ENCODE measurements at regions not wholly inside any gene's neighbourhood (a gene's known extent, or its start where the extent isn't known, plus 50 kb on each side); places are given as distances from the start of the nearest gene placed in this dataset.
A peak's percentile ranks its signal among the peaks of the same experiment; 100 is the strongest.

GRCh38 chr12:125386652-125387051, 321.4 kb downstream of the AACS start:
- DNase-seq: no peak
- no peak for TF ChIP-seq CTCF (IDR thresholded peaks at IDR 0.05; ENCODE audit: control extremely low read depth, extremely low read depth)
- no peak overlapping the region for H3K9ac ChIP-seq (ENCODE audit: insufficient read depth in 1 of 2, low read length in 2 of 2)
- ATAC-seq (ENCODE audit: insufficient read depth, low FRiP score): no peak
- no peaks in the 10 kb centered on the region for H3K36me3 ChIP-seq (ENCODE audit: control insufficient read depth in 4 of 4, insufficient read depth in 4 of 4, low read length in 4 of 4)
- H3K27me3 ChIP-seq (ENCODE audit: control insufficient read depth in 3 of 3, insufficient read depth in 3 of 3, low read length in 2 of 3): no peaks in the 10 kb centered on the region
- H3K4me1 ChIP-seq (ENCODE audit: control insufficient read depth in 5 of 5, insufficient read depth in 5 of 5, low read length in 5 of 5): no peaks in the 10 kb centered on the region
- H3K9me3 ChIP-seq (ENCODE audit: control insufficient read depth in 4 of 4, insufficient read depth in 3 of 4, low read length in 3 of 4): peaks cover 0 to 7% (median 0%) of the 10 kb centered on the region in 4 donors
- WGBS, 2 donors: 75 to 80% methylated on average over 1 of the region's 1 CpG
- H3K27ac ChIP-seq (ENCODE audit: low read depth in 1 of 2, low read length in 1 of 2): no peak overlapping the region
- H3K4me3 ChIP-seq: no peak overlapping the region

GRCh38 chr12:125387206-125387605, 322.0 kb downstream of the AACS start:
- DNase-seq: no peak
- H3K4me3 ChIP-seq: no peak overlapping the region
- H3K4me1 ChIP-seq (ENCODE audit: control insufficient read depth in 5 of 5, insufficient read depth in 5 of 5, low read length in 5 of 5): no peaks in the 10 kb centered on the region
- ATAC-seq (ENCODE audit: insufficient read depth, low FRiP score): no peak
- no peak overlapping the region for H3K27ac ChIP-seq (ENCODE audit: low read depth in 1 of 2, low read length in 1 of 2)
- H3K27me3 ChIP-seq (ENCODE audit: control insufficient read depth in 3 of 3, insufficient read depth in 3 of 3, low read length in 2 of 3): no peaks in the 10 kb centered on the region
- no peaks in the 10 kb centered on the region for H3K36me3 ChIP-seq (ENCODE audit: control insufficient read depth in 4 of 4, insufficient read depth in 4 of 4, low read length in 4 of 4)
- H3K9ac ChIP-seq (ENCODE audit: insufficient read depth in 1 of 2, low read length in 2 of 2): no peak overlapping the region
- no peak for TF ChIP-seq CTCF (IDR thresholded peaks at IDR 0.05; ENCODE audit: control extremely low read depth, extremely low read depth)
- H3K9me3 ChIP-seq (ENCODE audit: control insufficient read depth in 4 of 4, insufficient read depth in 3 of 4, low read length in 3 of 4): peaks cover 0 to 7% (median 0%) of the 10 kb centered on the region in 4 donors

GRCh38 chr12:125389061-125389697, 323.9 kb downstream of the AACS start:
- Histone ChIP-seq H3K4me3 (no peak overlapping the region), H3K27ac (ENCODE audit: low read depth in 1 of 2, low read length in 1 of 2) (no peak overlapping the region), H3K9me3 (ENCODE audit: control insufficient read depth in 4 of 4, insufficient read depth in 3 of 4, low read length in 3 of 4) (peaks cover 0 to 12% (median 0%) of the 10 kb centered on the region in 4 donors), H3K27me3 (ENCODE audit: control insufficient read depth in 3 of 3, insufficient read depth in 3 of 3, low read length in 2 of 3) (no peaks in the 10 kb centered on the region), H3K36me3 (ENCODE audit: control insufficient read depth in 4 of 4, insufficient read depth in 4 of 4, low read length in 4 of 4) (no peaks in the 10 kb centered on the region), H3K4me1 (ENCODE audit: control insufficient read depth in 5 of 5, insufficient read depth in 5 of 5, low read length in 5 of 5) (no peaks in the 10 kb centered on the region), H3K9ac (ENCODE audit: insufficient read depth in 1 of 2, low read length in 2 of 2) (no peak overlapping the region)
- DNase-seq (no peak), ATAC-seq (ENCODE audit: insufficient read depth, low FRiP score) (no peak)
- no peak for TF ChIP-seq CTCF (IDR thresholded peaks at IDR 0.05; ENCODE audit: control extremely low read depth, extremely low read depth)

- H3K27me3 ChIP-seq (ENCODE audit: control insufficient read depth in 3 of 3, insufficient read depth in 3 of 3, low read length in 2 of 3): no peaks in the 10 kb centered on the region
- ATAC-seq (ENCODE audit: insufficient read depth, low FRiP score): no peak
- 67 to 74% methylated on average over 7 of the region's 7 CpGs for WGBS, 2 donors
These were observed 328.3 kb downstream of the AACS start for GRCh38 chr12:125393569-125393968.

More at GRCh38 chr12:125393569-125393968, 328.3 kb downstream of the AACS start:
- no peak overlapping the region for H3K27ac ChIP-seq (ENCODE audit: low read depth in 1 of 2, low read length in 1 of 2)
- DNase-seq: peak in 1 of 3 donors; percentile 4
- H3K9me3 ChIP-seq (ENCODE audit: control insufficient read depth in 4 of 4, insufficient read depth in 3 of 4, low read length in 3 of 4): peaks cover 0 to 10% (median under 1%) of the 10 kb centered on the region in 4 donors
- no peak for TF ChIP-seq CTCF (IDR thresholded peaks at IDR 0.05; ENCODE audit: control extremely low read depth, extremely low read depth)
- H3K4me3 ChIP-seq: no peak overlapping the region
- no peak overlapping the region for H3K9ac ChIP-seq (ENCODE audit: insufficient read depth in 1 of 2, low read length in 2 of 2)
- no peaks in the 10 kb centered on the region for H3K36me3 ChIP-seq (ENCODE audit: control insufficient read depth in 4 of 4, insufficient read depth in 4 of 4, low read length in 4 of 4)
- H3K4me1 ChIP-seq (ENCODE audit: control insufficient read depth in 5 of 5, insufficient read depth in 5 of 5, low read length in 5 of 5): no peaks in the 10 kb centered on the region
